ENCODE measurements at regions not wholly inside any gene's neighbourhood (a gene's known extent, or its start where the extent isn't known, plus 50 kb on each side); places are given as distances from the start of the nearest gene placed in this dataset.
"Not testable (repeated sequence)": the region's sequence is repeated elsewhere in the genome, so short reads cannot be mapped to it uniquely, and the experiment has no call there.

DNA sequence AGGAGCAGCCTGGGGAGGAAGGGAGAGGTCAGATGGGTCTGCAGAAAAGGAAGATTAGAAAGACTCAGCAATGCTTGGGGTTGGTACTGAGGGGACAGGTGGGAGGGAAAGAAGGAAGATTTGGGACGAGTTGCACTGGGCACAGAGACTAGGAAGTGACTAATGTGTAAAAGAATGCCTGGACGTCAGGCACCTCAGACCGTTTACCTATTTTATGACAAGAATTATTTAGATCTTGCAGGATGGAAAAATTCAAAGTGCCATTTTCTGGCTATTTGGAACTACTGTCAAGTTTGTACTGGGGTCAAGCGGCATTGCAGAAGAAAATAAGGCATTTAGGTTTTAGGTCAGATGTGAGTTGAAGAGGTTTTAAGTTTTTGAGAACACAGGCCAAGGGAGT is 1558.4 kb upstream of the PRR20A start:
- not testable (repeated sequence) for DNase-seq (ENCODE audit: low read depth in 4 of 6, low spot score in 6 of 6); H3K9me3 ChIP-seq (ENCODE audit: control insufficient read depth, insufficient read depth, low read length); H3K27me3 ChIP-seq (ENCODE audit: control insufficient read depth, insufficient read depth, low read length); H3K27ac ChIP-seq (ENCODE audit: low read depth, low read length); H3K4me1 ChIP-seq (ENCODE audit: control insufficient read depth, insufficient read depth, low read length); H3K36me3 ChIP-seq (ENCODE audit: control insufficient read depth, insufficient read depth, low read length); H3K4me3 ChIP-seq (ENCODE audit: low read depth, low read length)
- 83% methylated on average over 1 of the region's 4 CpGs for WGBS (ENCODE audit: insufficient coverage)

DNA sequence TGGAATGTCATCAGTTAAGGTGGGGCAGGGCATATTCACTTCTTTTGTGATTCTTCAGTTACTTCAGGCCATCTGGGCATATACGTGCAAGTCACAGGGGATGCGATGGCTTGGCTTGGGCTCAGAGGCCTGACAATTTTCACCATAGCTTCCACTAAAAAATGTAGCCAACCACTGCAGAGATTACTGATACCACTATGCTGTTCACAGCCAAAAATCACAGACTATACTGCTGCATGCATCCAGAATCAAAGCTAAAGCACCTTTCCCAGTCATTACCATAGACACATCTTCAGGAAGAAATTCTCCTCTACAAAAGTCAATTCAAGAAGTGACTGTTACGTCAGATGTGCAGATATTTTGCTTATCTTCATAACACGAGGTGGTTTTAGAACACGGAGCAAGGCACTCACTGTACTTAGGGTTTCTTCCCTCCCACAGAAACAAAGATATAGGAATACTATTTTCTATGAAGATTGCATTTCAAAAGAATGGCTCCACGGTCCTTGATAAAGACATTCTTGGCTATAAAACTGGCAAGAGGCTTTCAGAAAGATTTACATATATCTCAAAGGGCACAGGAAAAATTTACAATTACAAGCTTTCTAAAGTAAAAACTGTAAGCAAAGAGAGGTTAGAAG is 1556.6 kb upstream of the PRR20A start:
- no peak for DNase-seq (ENCODE audit: low read depth in 4 of 6, low spot score in 6 of 6)

DNA sequence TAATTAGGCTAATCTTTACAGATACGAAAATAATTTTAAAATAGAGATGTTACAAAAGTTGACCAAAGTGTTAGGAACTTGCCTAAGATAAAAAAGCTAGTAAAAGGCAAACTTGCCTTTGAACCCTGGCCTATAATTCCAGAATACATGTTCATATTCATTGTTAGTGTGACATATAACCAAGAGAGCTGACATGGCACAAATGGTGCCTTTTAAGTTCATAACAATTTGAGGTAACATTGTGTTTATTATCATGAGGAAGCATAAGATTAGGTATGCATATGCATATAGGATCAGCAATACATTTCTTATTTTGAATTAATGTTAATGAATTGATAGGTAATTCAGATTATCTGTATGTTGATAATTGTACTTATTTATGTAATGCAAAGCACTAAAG is 1537.9 kb upstream of the PRR20A start:
- Histone ChIP-seq H3K27ac (ENCODE audit: low read depth, low read length) (no peak overlapping the region), H3K4me1 (ENCODE audit: control insufficient read depth, insufficient read depth, low read length) (no peaks in the 10 kb centered on the region), H3K9me3 (ENCODE audit: control insufficient read depth, insufficient read depth, low read length) (no peaks in the 10 kb centered on the region), H3K4me3 (ENCODE audit: low read depth, low read length) (no peak overlapping the region), H3K36me3 (ENCODE audit: control insufficient read depth, insufficient read depth, low read length) (no peaks in the 10 kb centered on the region), H3K27me3 (ENCODE audit: control insufficient read depth, insufficient read depth, low read length) (no peaks in the 10 kb centered on the region)
- DNase-seq (ENCODE audit: low read depth in 4 of 6, low spot score in 6 of 6), result no peak
- no CpG with 5 or more reads among the region's 1 CpG for WGBS (ENCODE audit: insufficient coverage)

More for the DNA sequence above, 1556.6 kb upstream of the PRR20A start:
- H3K4me3 ChIP-seq (ENCODE audit: low read depth, low read length), result no peak overlapping the region
- no CpG with 5 or more reads among the region's 6 CpGs for WGBS (ENCODE audit: insufficient coverage)
- H3K27ac ChIP-seq (ENCODE audit: low read depth, low read length), result no peak overlapping the region
- H3K4me1 ChIP-seq (ENCODE audit: control insufficient read depth, insufficient read depth, low read length), result no peaks in the 10 kb centered on the region
- no peaks in the 10 kb centered on the region for H3K36me3 ChIP-seq (ENCODE audit: control insufficient read depth, insufficient read depth, low read length)
- H3K27me3 ChIP-seq (ENCODE audit: control insufficient read depth, insufficient read depth, low read length), result no peaks in the 10 kb centered on the region
- no peaks in the 10 kb centered on the region for H3K9me3 ChIP-seq (ENCODE audit: control insufficient read depth, insufficient read depth, low read length)

DNA sequence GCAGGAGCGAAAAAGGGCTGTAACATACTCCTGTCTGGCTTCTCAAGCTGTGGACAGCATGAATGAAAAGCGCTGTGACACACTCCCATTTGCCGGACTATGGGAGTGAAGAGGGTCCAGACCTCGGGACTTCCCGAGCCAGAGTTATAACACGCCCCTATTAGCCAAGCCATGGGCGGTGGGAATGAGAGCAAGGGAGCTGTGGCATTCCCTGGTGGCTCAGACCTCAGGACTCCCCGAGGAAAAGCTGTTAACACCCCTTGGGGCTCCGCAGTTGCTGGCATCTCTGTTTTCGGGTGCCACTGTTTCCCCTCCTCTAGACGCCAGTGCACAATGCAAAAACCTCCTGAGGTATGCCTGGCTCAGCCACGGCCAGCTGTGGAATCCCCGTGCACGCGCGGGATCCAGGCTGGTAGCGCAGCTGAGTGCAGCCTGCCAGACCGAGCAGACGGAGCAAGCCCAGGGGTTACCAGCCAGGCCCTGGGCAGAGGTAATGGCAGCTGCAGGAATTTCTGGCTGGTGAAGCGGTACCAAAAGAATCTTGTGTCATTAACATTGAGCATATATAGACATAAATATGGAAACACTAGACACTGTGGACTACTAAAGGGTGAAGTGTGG is 1534.6 kb upstream of the PRR20A start:
- Histone ChIP-seq H3K36me3 (ENCODE audit: control insufficient read depth, insufficient read depth, low read length) (no peaks in the 10 kb centered on the region), H3K4me1 (ENCODE audit: control insufficient read depth, insufficient read depth, low read length) (no peaks in the 10 kb centered on the region), H3K27ac (ENCODE audit: low read depth, low read length) (no peak overlapping the region), H3K9me3 (ENCODE audit: control insufficient read depth, insufficient read depth, low read length) (no peaks in the 10 kb centered on the region), H3K27me3 (ENCODE audit: control insufficient read depth, insufficient read depth, low read length) (no peaks in the 10 kb centered on the region), H3K4me3 (ENCODE audit: low read depth, low read length) (no peak overlapping the region)
- DNase-seq (ENCODE audit: low read depth in 4 of 6, low spot score in 6 of 6), result no peak
- 99% methylated on average over 19 of the region's 20 CpGs for WGBS (ENCODE audit: insufficient coverage)

DNA sequence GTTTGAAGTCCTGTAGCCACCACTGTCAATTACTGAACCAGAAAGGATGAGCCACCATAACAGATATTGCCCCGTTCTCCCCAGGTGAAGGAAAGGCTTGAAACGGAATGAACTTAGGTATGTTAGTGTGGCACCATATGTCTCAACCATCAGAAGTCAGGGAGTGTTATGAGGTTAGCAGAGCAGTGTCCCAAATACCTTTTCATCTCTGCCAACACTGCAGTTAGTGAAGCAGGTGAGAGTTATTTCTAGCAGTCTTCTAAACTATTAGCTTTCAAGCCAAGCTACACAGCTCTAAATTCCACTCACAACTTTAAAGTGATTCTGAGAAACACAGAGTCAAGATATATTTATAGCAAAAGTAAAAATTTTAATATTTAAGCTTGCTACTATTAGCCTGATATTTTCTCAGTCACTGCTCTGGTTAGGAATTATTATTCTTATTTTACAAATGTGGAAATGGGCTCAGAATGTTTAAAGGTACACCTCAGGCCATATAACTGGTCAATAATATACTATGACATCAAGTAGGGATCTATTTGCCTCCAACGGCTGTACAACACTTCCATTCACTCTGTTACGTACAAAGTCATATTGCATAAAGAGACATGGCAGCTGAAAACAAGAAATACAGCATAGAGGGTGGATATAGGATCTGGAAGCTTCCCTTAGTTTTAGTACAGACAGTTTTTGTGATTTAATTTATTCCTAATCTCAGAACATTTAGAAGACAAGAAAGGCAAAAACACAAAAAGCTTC is 1527.1 kb upstream of the PRR20A start:
- DNase-seq (ENCODE audit: low read depth in 4 of 6, low spot score in 6 of 6), result no peak
- no peaks in the 10 kb centered on the region for H3K4me1 ChIP-seq (ENCODE audit: control insufficient read depth, insufficient read depth, low read length)
- no peak overlapping the region for H3K4me3 ChIP-seq (ENCODE audit: low read depth, low read length)
- no peak overlapping the region for H3K27ac ChIP-seq (ENCODE audit: low read depth, low read length)
- H3K9me3 ChIP-seq (ENCODE audit: control insufficient read depth, insufficient read depth, low read length), result no peaks in the 10 kb centered on the region
- H3K27me3 ChIP-seq (ENCODE audit: control insufficient read depth, insufficient read depth, low read length), result no peaks in the 10 kb centered on the region
- WGBS (ENCODE audit: insufficient coverage), result no CpG with 5 or more reads among the region's 4 CpGs
- no peaks in the 10 kb centered on the region for H3K36me3 ChIP-seq (ENCODE audit: control insufficient read depth, insufficient read depth, low read length)

DNA sequence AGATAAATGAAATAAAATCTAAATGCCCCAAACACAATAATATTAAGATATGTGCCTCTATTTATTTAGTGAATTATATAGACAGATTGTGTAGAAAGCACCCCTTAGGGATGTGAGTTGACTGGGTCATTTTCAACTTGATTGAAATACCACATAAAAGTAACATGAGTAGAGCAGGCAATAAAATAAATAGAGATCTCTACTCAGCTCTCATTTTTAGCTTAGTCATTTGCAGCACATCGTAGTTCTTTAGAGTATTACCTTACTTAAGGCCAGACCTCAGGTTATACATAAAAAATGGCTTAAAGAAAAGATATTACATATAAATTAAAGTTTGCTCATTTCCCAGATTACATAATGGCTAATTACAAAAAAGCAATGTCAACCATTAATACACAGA is 1525.6 kb upstream of the PRR20A start:
- DNase-seq (ENCODE audit: low read depth in 4 of 6, low spot score in 6 of 6), result no peak
- Histone ChIP-seq H3K4me1 (ENCODE audit: control insufficient read depth, insufficient read depth, low read length) (no peaks in the 10 kb centered on the region), H3K4me3 (ENCODE audit: low read depth, low read length) (no peak overlapping the region), H3K27me3 (ENCODE audit: control insufficient read depth, insufficient read depth, low read length) (no peaks in the 10 kb centered on the region), H3K9me3 (ENCODE audit: control insufficient read depth, insufficient read depth, low read length) (no peaks in the 10 kb centered on the region), H3K36me3 (ENCODE audit: control insufficient read depth, insufficient read depth, low read length) (no peaks in the 10 kb centered on the region), H3K27ac (ENCODE audit: low read depth, low read length) (no peak overlapping the region)
- no CpG with 5 or more reads among the region's 1 CpG for WGBS (ENCODE audit: insufficient coverage)

DNA sequence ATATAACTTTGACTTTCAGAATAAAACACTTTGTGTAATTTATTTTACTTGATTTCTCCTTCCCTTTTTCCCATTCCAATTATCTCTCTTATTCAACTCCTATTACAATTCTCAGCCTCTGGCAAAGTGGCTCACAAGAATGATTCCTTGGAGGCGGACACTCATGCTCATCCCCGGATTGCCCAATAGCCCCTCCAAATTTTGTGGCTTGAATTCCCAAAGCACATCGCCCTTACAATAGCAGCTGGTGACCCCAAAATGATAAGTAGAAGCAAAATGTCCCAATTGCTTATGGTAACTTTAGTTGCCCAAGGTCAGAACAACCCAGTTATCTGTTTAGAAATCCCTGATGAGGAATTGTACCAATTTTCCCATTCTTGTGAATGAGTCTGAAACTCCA is 1523.5 kb upstream of the PRR20A start:
- 93% methylated on average over 3 of the region's 3 CpGs for WGBS (ENCODE audit: insufficient coverage)

DNA sequence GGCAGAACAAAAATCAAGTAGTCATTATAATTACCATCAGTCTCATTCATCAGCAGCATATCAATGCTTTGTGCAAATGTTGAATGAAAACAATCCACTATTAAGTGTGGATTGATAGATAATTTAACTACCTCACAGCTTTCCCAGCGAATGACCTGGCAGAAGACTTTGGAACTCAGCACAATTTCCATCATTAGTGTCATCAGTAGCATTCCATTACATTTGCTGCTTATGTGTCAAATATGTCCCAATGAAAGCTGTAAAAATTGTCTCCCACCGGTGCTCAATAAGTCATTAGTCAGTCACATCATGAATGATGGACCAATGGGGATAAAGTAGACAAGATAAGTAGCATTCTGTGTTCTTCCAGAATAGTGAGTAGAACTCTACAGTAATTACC is 1513.5 kb upstream of the PRR20A start:
- Histone ChIP-seq H3K4me1 (ENCODE audit: control insufficient read depth, insufficient read depth, low read length) (no peaks in the 10 kb centered on the region), H3K27me3 (ENCODE audit: control insufficient read depth, insufficient read depth, low read length) (no peaks in the 10 kb centered on the region), H3K36me3 (ENCODE audit: control insufficient read depth, insufficient read depth, low read length) (no peaks in the 10 kb centered on the region), H3K9me3 (ENCODE audit: control insufficient read depth, insufficient read depth, low read length) (no peaks in the 10 kb centered on the region), H3K4me3 (ENCODE audit: low read depth, low read length) (no peak overlapping the region), H3K27ac (ENCODE audit: low read depth, low read length) (no peak overlapping the region)
- DNase-seq (ENCODE audit: low read depth in 4 of 6, low spot score in 6 of 6), result no peak
- no CpG with 5 or more reads among the region's 2 CpGs for WGBS (ENCODE audit: insufficient coverage)

More for the DNA sequence above, 1523.5 kb upstream of the PRR20A start:
- H3K27me3 ChIP-seq (ENCODE audit: control insufficient read depth, insufficient read depth, low read length), result no peaks in the 10 kb centered on the region
- no peak for DNase-seq (ENCODE audit: low read depth in 4 of 6, low spot score in 6 of 6)
- no peak overlapping the region for H3K27ac ChIP-seq (ENCODE audit: low read depth, low read length)
- H3K9me3 ChIP-seq (ENCODE audit: control insufficient read depth, insufficient read depth, low read length), result no peaks in the 10 kb centered on the region
- H3K4me1 ChIP-seq (ENCODE audit: control insufficient read depth, insufficient read depth, low read length), result no peaks in the 10 kb centered on the region
- no peak overlapping the region for H3K4me3 ChIP-seq (ENCODE audit: low read depth, low read length)
- H3K36me3 ChIP-seq (ENCODE audit: control insufficient read depth, insufficient read depth, low read length), result no peaks in the 10 kb centered on the region

DNA sequence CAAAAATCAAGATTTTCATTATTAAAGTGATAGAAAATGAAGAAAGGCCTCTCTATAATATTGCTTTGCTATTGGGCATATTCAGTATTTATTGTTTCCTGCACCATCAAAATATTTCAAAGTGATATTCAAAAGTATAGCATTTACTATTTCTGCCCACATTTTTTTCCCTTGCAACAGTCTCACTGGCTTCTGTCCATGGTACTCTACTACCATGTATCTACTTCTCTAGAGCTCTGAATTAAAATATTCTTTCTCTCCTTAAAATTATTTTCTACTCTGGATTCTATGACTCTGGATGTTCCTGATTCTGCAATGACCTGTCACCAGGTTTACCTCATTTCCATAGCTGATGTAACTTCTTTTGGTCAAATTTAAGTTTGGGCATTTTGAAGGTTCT is 1508.3 kb upstream of the PRR20A start:
- no peaks in the 10 kb centered on the region for H3K4me1 ChIP-seq (ENCODE audit: control insufficient read depth, insufficient read depth, low read length)
- no peak for DNase-seq (ENCODE audit: low read depth in 4 of 6, low spot score in 6 of 6)
- H3K9me3 ChIP-seq (ENCODE audit: control insufficient read depth, insufficient read depth, low read length), result no peaks in the 10 kb centered on the region
- H3K27ac ChIP-seq (ENCODE audit: low read depth, low read length), result no peak overlapping the region
- H3K4me3 ChIP-seq (ENCODE audit: low read depth, low read length), result no peak overlapping the region
- no peaks in the 10 kb centered on the region for H3K27me3 ChIP-seq (ENCODE audit: control insufficient read depth, insufficient read depth, low read length)
- no peaks in the 10 kb centered on the region for H3K36me3 ChIP-seq (ENCODE audit: control insufficient read depth, insufficient read depth, low read length)

DNA sequence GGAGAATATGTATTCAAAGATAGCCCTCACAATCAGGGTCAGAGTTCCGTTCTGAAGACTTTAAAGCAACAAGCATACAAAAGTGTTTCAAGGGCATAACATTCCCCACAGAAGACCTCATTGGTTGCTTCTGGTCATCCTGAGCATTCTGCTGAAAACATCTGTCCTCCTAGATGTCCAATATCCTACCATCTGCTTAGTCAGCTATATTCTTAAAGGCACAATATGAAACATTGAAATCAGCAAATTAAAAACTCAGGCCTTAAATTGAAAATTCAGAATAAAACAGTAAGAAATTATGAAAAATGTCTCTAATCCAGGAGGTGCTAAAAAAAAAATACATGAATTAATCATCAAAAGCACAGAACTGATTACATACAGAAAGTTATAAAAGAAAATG is 1491.2 kb upstream of the PRR20A start:
- Histone ChIP-seq H3K36me3 (ENCODE audit: control insufficient read depth, insufficient read depth, low read length) (no peaks in the 10 kb centered on the region), H3K4me1 (ENCODE audit: control insufficient read depth, insufficient read depth, low read length) (no peaks in the 10 kb centered on the region), H3K4me3 (ENCODE audit: low read depth, low read length) (no peak overlapping the region), H3K9me3 (ENCODE audit: control insufficient read depth, insufficient read depth, low read length) (no peaks in the 10 kb centered on the region), H3K27me3 (ENCODE audit: control insufficient read depth, insufficient read depth, low read length) (no peaks in the 10 kb centered on the region), H3K27ac (ENCODE audit: low read depth, low read length) (no peak overlapping the region)
- 100% methylated on average over 1 of the region's 1 CpG for WGBS (ENCODE audit: insufficient coverage)
- DNase-seq (ENCODE audit: low read depth in 4 of 6, low spot score in 6 of 6), result no peak
